Osteoblast (primary cell): ENCODE measurements at regions not wholly inside any gene's neighbourhood (a gene's known extent, or its start where the extent isn't known, plus 50 kb on each side); places are given as distances from the start of the nearest gene placed in this dataset.

Experiments
- DNase-seq: peaks from one replicate; pipeline ENCODE4 v3.0.0; 2011; ENCODE audit warnings: low spot score, mixed read lengths; ENCODE audit not compliant: insufficient read length; ENCODE audit errors: missing footprints
- H2AFZ ChIP-seq: 2 replicates; pipeline ENCODE4 v1.6.0; 2011; ENCODE audit warnings: mild to moderate bottlenecking, low read length
- H3K27ac ChIP-seq: 2 replicates; pipeline ENCODE4 v1.5.1; 2011; ENCODE audit warnings: mild to moderate bottlenecking, low read depth, low read length, moderate library complexity
- H3K27me3 ChIP-seq: 2 replicates; pipeline ENCODE4 v1.6.0; 2012; ENCODE audit warnings: mild to moderate bottlenecking, control low read depth, inconsistent platforms, low read length, moderate library complexity; ENCODE audit not compliant: insufficient read depth
- H3K36me3 ChIP-seq: 2 replicates; pipeline ENCODE4 v1.5.1; 2011; ENCODE audit warnings: mild to moderate bottlenecking, low read length, control low read depth, moderate library complexity; ENCODE audit not compliant: insufficient read depth
- H3K4me1 ChIP-seq: 2 replicates; pipeline ENCODE4 v1.5.1; 2011; ENCODE audit warnings: mild to moderate bottlenecking, low read length, control low read depth, moderate library complexity; ENCODE audit not compliant: insufficient read depth
- H3K4me2 ChIP-seq: 2 replicates; pipeline ENCODE4 v1.6.0; 2011; ENCODE audit warnings: mild to moderate bottlenecking, low read length; ENCODE audit not compliant: insufficient read depth
- H3K4me3 ChIP-seq: fragments of 200-600 bp; sonication (generic); 3 replicates; pipeline ENCODE4 v1.5.1; 2012; ENCODE audit warnings: mild to moderate bottlenecking, low read length, inconsistent platforms; ENCODE audit not compliant: insufficient read depth
- H3K79me2 ChIP-seq: 2 replicates; pipeline ENCODE4 v1.6.0; 2012; ENCODE audit warnings: mild to moderate bottlenecking, low read length, control low read depth, inconsistent platforms; ENCODE audit not compliant: insufficient read depth
- H3K9me3 ChIP-seq: 2 replicates; pipeline ENCODE4 v1.5.1; 2011; ENCODE audit warnings: low read depth, low read length, control low read depth
- H4K20me1 ChIP-seq: 2 replicates; pipeline ENCODE4 v1.6.0; 2012; ENCODE audit warnings: mild to moderate bottlenecking, low read length, control low read depth; ENCODE audit not compliant: insufficient read depth
- CTCF ChIP-seq: IDR thresholded peaks from 2 replicates; pipeline ENCODE4 v1.5.1; 2011; ENCODE audit warnings: mild to moderate bottlenecking, low read depth, low read length, moderate library complexity; ENCODE audit errors: extremely low read depth

- Histone ChIP-seq H3K9me3 (no peaks in the 10 kb centered on the region), H3K27me3 (no peaks in the 10 kb centered on the region), H4K20me1 (no peaks in the 10 kb centered on the region), H3K79me2 (no peaks in the 10 kb centered on the region), H3K4me1 (no peaks in the 10 kb centered on the region), H3K27ac (no peak overlapping the region), H3K4me3 (no peak overlapping the region), H3K4me2 (no peak overlapping the region), H2AFZ (no peak overlapping the region), H3K36me3 (no peaks in the 10 kb centered on the region)
- DNase-seq = no peak
- no peak for TF ChIP-seq CTCF
Measured at GRCh38 chr11:82560836-82561235, 172.8 kb downstream of the FAM181B start.

GRCh38 chr11:82559609-82560008 lies 174.1 kb downstream of the FAM181B start:
- H2AFZ ChIP-seq = no peak overlapping the region
- no peaks in the 10 kb centered on the region for H3K36me3 ChIP-seq
- no peaks in the 10 kb centered on the region for H4K20me1 ChIP-seq
- H3K9me3 ChIP-seq = no peaks in the 10 kb centered on the region
- H3K4me2 ChIP-seq = no peak overlapping the region
- H3K4me3 ChIP-seq = no peak overlapping the region
- DNase-seq = no peak
- TF ChIP-seq CTCF = no peak
- H3K27me3 ChIP-seq = no peaks in the 10 kb centered on the region
- no peaks in the 10 kb centered on the region for H3K4me1 ChIP-seq
- H3K27ac ChIP-seq = no peak overlapping the region
- H3K79me2 ChIP-seq = no peaks in the 10 kb centered on the region

- TF ChIP-seq CTCF = no peak
- Histone ChIP-seq H3K36me3 (no peaks in the 10 kb centered on the region), H3K4me1 (no peaks in the 10 kb centered on the region), H3K79me2 (no peaks in the 10 kb centered on the region), H4K20me1 (no peaks in the 10 kb centered on the region), H3K9me3 (no peaks in the 10 kb centered on the region), H3K27ac (no peak overlapping the region), H3K27me3 (no peaks in the 10 kb centered on the region), H3K4me3 (no peak overlapping the region), H3K4me2 (no peak overlapping the region), H2AFZ (no peak overlapping the region)
- no peak for DNase-seq
Measured at GRCh38 chr11:82557274-82557673, 176.4 kb downstream of the FAM181B start.

GRCh38 chr11:82556210-82556609 lies 177.5 kb downstream of the FAM181B start:
- DNase-seq = no peak
- H3K27ac ChIP-seq = no peak overlapping the region
- no peaks in the 10 kb centered on the region for H3K79me2 ChIP-seq
- no peaks in the 10 kb centered on the region for H4K20me1 ChIP-seq
- no peak overlapping the region for H3K4me3 ChIP-seq
- no peaks in the 10 kb centered on the region for H3K9me3 ChIP-seq
- no peak overlapping the region for H2AFZ ChIP-seq
- TF ChIP-seq CTCF = no peak
- no peaks in the 10 kb centered on the region for H3K36me3 ChIP-seq
- no peaks in the 10 kb centered on the region for H3K27me3 ChIP-seq
- H3K4me2 ChIP-seq = no peak overlapping the region
- H3K4me1 ChIP-seq = no peaks in the 10 kb centered on the region
